Lung (tissue), 11 donors: ENCODE measurements at regions not wholly inside any gene's neighbourhood (a gene's known extent, or its start where the extent isn't known, plus 50 kb on each side); places are given as distances from the start of the nearest gene placed in this dataset.
"Not testable (repeated sequence)": the region's sequence is repeated elsewhere in the genome, so short reads cannot be mapped to it uniquely, and the experiment has no call there.

Experiments
- ATAC-seq: fragments of 200-7000 bp; cut with Tn5 transposase; one replicate; pipeline ENCODE4 v1.9.1; 2020; ENCODE audit warnings: moderate number of reproducible peaks; ENCODE audit not compliant: insufficient read depth, low FRiP score
- DNase-seq, 3 donors: peaks; one replicate each; pipeline ENCODE4 v3.0.0-alpha.2; 2013 to 2017
- H3K27ac ChIP-seq, 2 donors: one replicate each; pipeline ENCODE4 v1.5.1; 2013; ENCODE audit warnings: mild to moderate bottlenecking in 2 of 2, moderate library complexity in 2 of 2, control low read depth in 1 of 2, inconsistent platforms in 1 of 2, low read depth in 1 of 2, low read length in 1 of 2
- H3K27me3 ChIP-seq, 3 donors: one replicate each; pipeline ENCODE4 v1.5.1; 2013; ENCODE audit warnings: low read length in 2 of 3; ENCODE audit not compliant: control insufficient read depth in 3 of 3, insufficient read depth in 3 of 3
- H3K36me3 ChIP-seq, 4 donors: one replicate each; pipeline ENCODE4 v1.5.1; 2013; ENCODE audit warnings: low read length in 4 of 4, mild to moderate bottlenecking in 1 of 4, moderate library complexity in 1 of 4; ENCODE audit not compliant: control insufficient read depth in 4 of 4, insufficient read depth in 4 of 4
- H3K4me1 ChIP-seq, 5 donors: one replicate each; pipeline ENCODE4 v1.5.1; 2013; ENCODE audit warnings: low read length in 5 of 5, mild to moderate bottlenecking in 2 of 5, moderate library complexity in 1 of 5; ENCODE audit not compliant: control insufficient read depth in 5 of 5, insufficient read depth in 5 of 5
- H3K4me3 ChIP-seq: one replicate; pipeline ENCODE4 v1.5.1; 2013; ENCODE audit warnings: mild to moderate bottlenecking, control low read depth, moderate library complexity
- H3K9ac ChIP-seq, 2 donors: one replicate each; pipeline ENCODE4 v1.5.1; 2013; ENCODE audit warnings: low read length in 2 of 2, control low read depth in 1 of 2; ENCODE audit not compliant: insufficient read depth in 1 of 2
- H3K9me3 ChIP-seq, 4 donors: one replicate each; pipeline ENCODE4 v1.5.1; 2013; ENCODE audit warnings: low read length in 3 of 4, mild to moderate bottlenecking in 1 of 4, moderate library complexity in 1 of 4; ENCODE audit not compliant: control insufficient read depth in 4 of 4, insufficient read depth in 3 of 4
- CTCF ChIP-seq: IDR thresholded peaks from 2 replicates; pipeline ENCODE4 v1.5.1; 2012; ENCODE audit warnings: mild to moderate bottlenecking; ENCODE audit errors: control extremely low read depth, extremely low read depth
- WGBS, 2 donors: extraction: QIAGEN DNeasy Blood & Tissue Kit; methylation state at CpG; one replicate each; pipeline ENCODE4 v1.1.7; 2013; 5-methylcytosine and 5-hydroxymethylcytosine counted together
- donor health status: control.
- donor health status: control.
- donor health status: Bipolar disorder and iron deficiency.
- donor health status: healthy.
- donor health status: DM: yes; HTN: yes; CAD: no.

GRCh38 chrX:143270317-143270716, 244.6 kb downstream of the SPANXN4 start:
- ATAC-seq (no peak), DNase-seq (no peak)
- Histone ChIP-seq H3K4me3 (no peak overlapping the region), H3K36me3 (no peaks in the 10 kb centered on the region), H3K27ac (no peak overlapping the region), H3K9ac (no peak overlapping the region), H3K9me3 (no peaks in the 10 kb centered on the region), H3K27me3 (no peaks in the 10 kb centered on the region), H3K4me1 (no peaks in the 10 kb centered on the region)
- no peak for TF ChIP-seq CTCF
- WGBS, 2 donors, result 70 to 88% methylated on average over 6 of the region's 6 CpGs

- not testable (repeated sequence) for H3K9me3 ChIP-seq, H3K4me1 ChIP-seq, H3K27ac ChIP-seq, H3K4me3 ChIP-seq, H3K27me3 ChIP-seq, DNase-seq, H3K9ac ChIP-seq, H3K36me3 ChIP-seq, ATAC-seq
- 65 to 75% methylated on average over 2 of the region's 2 CpGs for WGBS, 2 donors
These were observed 218.9 kb downstream of the SPANXN4 start for GRCh38 chrX:143244593-143244992.

- H3K4me1 ChIP-seq, result no peaks in the 10 kb centered on the region
- WGBS, 2 donors, result 83 to 85% methylated on average over 1 of the region's 1 CpG
- no peaks in the 10 kb centered on the region for H3K36me3 ChIP-seq
- H3K4me3 ChIP-seq, result no peak overlapping the region
- TF ChIP-seq CTCF, result no peak
- ATAC-seq (no peak), DNase-seq (no peak)
- no peak overlapping the region for H3K9ac ChIP-seq
- no peaks in the 10 kb centered on the region for H3K27me3 ChIP-seq
- no peak overlapping the region for H3K27ac ChIP-seq
- peaks cover 0 to 5% (median 2%) of the 10 kb centered on the region in 4 donors for H3K9me3 ChIP-seq
These were observed 214.9 kb downstream of the SPANXN4 start for GRCh38 chrX:143240658-143241057.

- TF ChIP-seq CTCF, result no peak
- no peak for ATAC-seq
These were observed 205.8 kb downstream of the SPANXN4 start for GRCh38 chrX:143231492-143231891.

GRCh38 chrX:143228600-143228999, 202.9 kb downstream of the SPANXN4 start:
- 94 to 98% methylated on average over 14 to 27 of the region's 27 CpGs for WGBS, 2 donors
- not testable (repeated sequence) for H3K27me3 ChIP-seq, ATAC-seq, H3K36me3 ChIP-seq, H3K4me3 ChIP-seq, H3K9me3 ChIP-seq, H3K4me1 ChIP-seq, H3K9ac ChIP-seq, DNase-seq, H3K27ac ChIP-seq

More at GRCh38 chrX:143231492-143231891, 205.8 kb downstream of the SPANXN4 start:
- Histone ChIP-seq H3K4me1 (peaks cover 0 to 2% (median 0%) of the 10 kb centered on the region in 5 donors), H3K9me3 (peaks cover 0 to 4% (median 2%) of the 10 kb centered on the region in 4 donors), H3K4me3 (no peak overlapping the region), H3K9ac (no peak overlapping the region), H3K27ac (no peak overlapping the region), H3K27me3 (no peaks in the 10 kb centered on the region), H3K36me3 (no peaks in the 10 kb centered on the region)
- no peak for DNase-seq
- WGBS, 2 donors, result 72 to 86% methylated on average over 7 of the region's 7 CpGs
